ENCODE measurements at regions not wholly inside any gene's neighbourhood (a gene's known extent, or its start where the extent isn't known, plus 50 kb on each side); places are given as distances from the start of the nearest gene placed in this dataset.

DNA sequence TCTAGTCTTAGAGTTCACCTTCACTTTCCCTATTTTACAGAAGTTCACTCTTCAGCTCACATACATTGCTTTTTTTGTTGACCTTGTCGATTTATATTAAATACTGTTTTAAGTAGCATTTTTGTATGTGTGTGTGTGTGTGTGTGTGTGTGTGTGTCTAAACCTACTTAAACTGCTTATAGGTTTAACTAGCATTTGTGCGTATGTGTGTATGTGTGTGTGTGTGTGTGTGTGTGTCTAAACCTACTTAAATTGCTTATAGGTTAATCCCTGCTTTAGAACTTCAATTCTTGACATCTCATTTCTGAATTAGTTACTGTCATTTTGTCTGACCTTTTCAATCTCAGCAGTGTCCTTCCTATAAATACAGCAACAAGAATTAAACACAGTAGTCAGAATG lies 254.8 kb upstream of the EPHA3 start:
- TF ChIP-seq, protein P1, sequence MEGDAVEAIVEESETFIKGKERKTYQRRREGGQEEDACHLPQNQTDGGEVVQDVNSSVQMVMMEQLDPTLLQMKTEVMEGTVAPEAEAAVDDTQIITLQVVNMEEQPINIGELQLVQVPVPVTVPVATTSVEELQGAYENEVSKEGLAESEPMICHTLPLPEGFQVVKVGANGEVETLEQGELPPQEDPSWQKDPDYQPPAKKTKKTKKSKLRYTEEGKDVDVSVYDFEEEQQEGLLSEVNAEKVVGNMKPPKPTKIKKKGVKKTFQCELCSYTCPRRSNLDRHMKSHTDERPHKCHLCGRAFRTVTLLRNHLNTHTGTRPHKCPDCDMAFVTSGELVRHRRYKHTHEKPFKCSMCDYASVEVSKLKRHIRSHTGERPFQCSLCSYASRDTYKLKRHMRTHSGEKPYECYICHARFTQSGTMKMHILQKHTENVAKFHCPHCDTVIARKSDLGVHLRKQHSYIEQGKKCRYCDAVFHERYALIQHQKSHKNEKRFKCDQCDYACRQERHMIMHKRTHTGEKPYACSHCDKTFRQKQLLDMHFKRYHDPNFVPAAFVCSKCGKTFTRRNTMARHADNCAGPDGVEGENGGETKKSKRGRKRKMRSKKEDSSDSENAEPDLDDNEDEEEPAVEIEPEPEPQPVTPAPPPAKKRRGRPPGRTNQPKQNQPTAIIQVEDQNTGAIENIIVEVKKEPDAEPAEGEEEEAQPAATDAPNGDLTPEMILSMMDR (IDR thresholded peaks at IDR 0.05): no peak

DNA sequence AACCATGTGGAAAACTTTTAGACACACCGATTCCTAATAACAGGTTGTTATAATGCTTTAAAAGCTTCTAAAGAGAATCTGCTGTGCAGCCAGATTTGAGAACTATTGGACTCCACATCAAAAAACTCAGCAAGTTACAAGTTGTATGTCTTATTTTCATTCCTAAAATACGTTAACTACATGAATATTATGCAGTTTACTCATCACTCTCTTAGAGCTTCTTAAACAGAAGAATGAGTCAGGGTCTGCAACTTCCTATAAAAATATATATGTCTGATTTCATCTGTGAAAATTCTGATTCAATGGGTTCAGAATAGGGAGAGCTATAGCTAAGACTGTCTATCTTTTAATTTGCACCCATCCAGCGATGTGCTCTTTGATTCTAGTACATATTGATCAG lies 244.2 kb upstream of the EPHA3 start:
- TF ChIP-seq, protein P1 (IDR thresholded peaks at IDR 0.05): no peak

- TF ChIP-seq, protein P1 (IDR thresholded peaks at IDR 0.05): no peak
Measured at GRCh38 chr3:88876724-88877123, 230.7 kb upstream of the EPHA3 start.

DNA sequence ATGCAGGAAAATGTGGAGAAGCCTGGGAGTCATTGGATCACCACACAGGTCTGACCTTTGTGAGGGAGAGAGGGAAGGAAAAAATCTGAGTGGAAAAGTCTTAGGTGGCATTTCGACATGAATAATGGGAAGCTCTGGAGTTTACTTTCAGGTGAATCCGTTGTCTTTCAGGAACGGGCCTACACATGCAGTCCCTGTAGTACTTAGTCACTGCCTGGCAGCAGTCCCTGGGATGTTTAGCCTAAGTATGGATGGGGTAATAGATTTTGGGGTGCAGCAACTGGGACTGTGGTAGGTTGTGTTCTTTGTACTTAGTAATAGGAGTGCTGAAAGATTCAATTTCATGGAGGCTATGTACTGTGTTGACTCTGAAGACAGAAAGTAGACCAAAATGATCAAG lies 227.5 kb upstream of the EPHA3 start:
- TF ChIP-seq, protein P1 (IDR thresholded peaks at IDR 0.05): no peak

DNA sequence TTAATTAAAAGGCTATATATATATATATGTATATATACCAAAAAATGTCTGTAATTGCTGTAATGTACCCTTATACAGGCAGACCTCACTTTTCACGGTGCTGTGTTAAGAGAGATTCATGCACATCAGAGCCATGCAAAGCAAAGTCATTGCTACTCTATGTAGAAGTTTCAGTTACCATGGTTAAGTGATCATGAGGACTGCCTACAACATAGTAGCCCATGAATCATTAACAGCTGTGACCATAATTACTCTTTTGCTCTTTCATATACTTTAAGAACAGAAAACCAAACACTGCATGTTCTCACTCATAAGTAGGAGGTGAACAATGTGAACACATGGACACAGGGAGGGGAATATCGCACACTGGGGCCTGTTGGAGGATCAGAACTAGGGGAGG lies 225.3 kb upstream of the EPHA3 start:
- TF ChIP-seq, protein P1 (IDR thresholded peaks at IDR 0.05): no peak

GRCh38 chr3:88896026-88896425 lies 211.4 kb upstream of the EPHA3 start:
- TF ChIP-seq, protein P1 (IDR thresholded peaks at IDR 0.05): no peak

DNA sequence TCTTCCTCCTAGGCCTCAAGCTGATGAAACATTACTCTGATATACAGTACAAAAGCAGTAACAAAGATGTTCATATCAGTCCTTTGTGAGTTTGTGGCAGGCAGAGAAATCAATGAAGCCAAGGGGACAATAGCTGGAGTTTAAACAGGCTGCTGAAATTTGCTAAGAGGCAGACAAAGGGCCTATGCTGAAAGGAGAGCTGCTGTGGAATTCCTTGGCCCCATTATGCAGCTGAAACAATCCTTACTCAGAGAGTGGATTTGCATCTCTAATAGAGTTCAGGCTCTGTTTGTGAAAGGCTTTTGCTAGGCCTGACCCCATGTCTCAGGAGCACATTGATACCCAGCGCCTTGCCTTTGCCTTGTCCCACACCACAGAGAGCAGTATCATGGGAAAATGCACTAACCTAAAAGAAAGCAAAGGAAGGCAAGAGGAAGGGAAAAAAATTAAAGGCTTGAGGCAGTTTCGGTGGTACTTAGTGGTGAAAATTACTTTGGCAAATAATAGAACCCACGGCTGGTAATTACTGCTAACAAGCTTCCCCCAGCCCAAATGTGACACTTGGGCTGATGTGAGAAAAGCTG lies 195.0 kb upstream of the EPHA3 start:
- TF ChIP-seq, protein P1 (IDR thresholded peaks at IDR 0.05): no peak

- TF ChIP-seq, protein P1 (IDR thresholded peaks at IDR 0.05): no peak
Measured at GRCh38 chr3:88918841-88919240, 188.6 kb upstream of the EPHA3 start.
